GM21367 (cell line): ENCODE measurements at regions not wholly inside any gene's neighbourhood (a gene's known extent, or its start where the extent isn't known, plus 50 kb on each side); places are given as distances from the start of the nearest gene placed in this dataset.
"Not testable (repeated sequence)": the region's sequence is repeated elsewhere in the genome, so short reads cannot be mapped to it uniquely, and the experiment has no call there.

Experiments used
- ATAC-seq: cut with Tn5 transposase; IDR thresholded peaks from one replicate; pipeline ENCODE4 v1.9.1; 2021; ENCODE audit not compliant: unreplicated experiment

DNA sequence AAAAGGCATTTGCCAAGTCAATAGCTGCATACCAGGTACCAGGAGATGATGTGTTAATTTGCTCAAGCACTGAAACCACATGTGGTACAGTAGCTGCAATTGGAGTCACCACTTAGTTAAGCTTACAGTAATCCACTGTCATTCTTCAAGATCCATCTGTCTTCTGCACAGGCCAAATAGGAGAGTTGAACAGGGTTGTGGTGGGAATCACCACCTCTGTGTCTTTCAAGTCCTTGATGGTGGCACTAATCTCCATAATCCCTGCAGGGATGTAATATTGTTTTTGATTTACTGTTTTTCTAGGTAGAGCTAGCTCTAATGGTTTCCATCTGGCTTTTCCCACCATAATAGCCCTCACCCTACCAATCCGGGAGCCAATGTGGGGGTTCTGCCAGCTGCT, 91.9 kb downstream of the FCRL5 start:
- no peak for ATAC-seq

GRCh38 chr1:157457279-157457678, 95.0 kb downstream of the FCRL5 start:
- ATAC-seq = no peak

DNA sequence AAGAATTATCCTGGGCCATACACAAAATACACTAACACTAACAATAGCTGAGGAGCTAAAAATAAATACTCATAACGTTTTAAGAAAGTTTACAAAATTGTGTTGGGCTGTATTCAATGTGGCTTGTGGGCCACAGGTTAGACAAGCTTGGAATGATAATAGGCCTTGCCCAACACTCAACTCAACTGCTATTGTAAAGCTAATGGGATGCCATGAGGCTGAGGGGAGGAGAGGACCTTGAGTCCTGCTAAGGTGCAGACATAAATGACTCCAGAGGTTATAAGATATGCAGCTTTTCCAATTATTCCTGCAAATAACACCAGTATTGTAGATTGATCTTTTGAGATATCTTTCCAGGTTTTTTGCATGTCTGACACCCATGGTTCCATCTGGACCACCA, 97.0 kb downstream of the FCRL5 start:
- ATAC-seq = no peak

DNA sequence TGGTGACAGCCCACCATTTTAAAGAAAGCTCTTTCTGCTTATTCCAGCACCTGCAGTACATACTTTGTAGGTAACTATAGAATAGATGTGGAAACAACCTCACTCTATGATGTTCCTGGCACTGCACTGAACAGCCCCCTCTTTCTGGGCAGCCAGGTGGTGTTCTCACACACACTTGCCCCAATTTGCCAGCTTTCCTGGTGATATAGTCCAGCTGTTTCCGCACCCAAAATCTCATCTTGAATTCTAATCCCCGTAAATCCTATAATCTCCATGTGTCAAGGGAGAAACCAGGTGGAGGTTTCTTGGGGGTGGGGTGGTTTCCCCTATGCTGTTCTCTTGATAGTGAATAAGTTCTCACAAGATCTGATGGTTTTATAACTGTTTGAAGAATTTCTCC, 102.2 kb downstream of the FCRL5 start:
- no peak for ATAC-seq

GRCh38 chr1:157448636-157449035, 103.7 kb downstream of the FCRL5 start:
- no peak for ATAC-seq

- not testable (repeated sequence) for ATAC-seq
Observed at GRCh38 chr1:157446356-157446755, 106.0 kb downstream of the FCRL5 start.

GRCh38 chr1:157445616-157446140, 106.6 kb downstream of the FCRL5 start:
- ATAC-seq = not testable (repeated sequence)

- ATAC-seq = no peak
Observed at GRCh38 chr1:157442065-157442464, 110.2 kb downstream of the FCRL5 start.

DNA sequence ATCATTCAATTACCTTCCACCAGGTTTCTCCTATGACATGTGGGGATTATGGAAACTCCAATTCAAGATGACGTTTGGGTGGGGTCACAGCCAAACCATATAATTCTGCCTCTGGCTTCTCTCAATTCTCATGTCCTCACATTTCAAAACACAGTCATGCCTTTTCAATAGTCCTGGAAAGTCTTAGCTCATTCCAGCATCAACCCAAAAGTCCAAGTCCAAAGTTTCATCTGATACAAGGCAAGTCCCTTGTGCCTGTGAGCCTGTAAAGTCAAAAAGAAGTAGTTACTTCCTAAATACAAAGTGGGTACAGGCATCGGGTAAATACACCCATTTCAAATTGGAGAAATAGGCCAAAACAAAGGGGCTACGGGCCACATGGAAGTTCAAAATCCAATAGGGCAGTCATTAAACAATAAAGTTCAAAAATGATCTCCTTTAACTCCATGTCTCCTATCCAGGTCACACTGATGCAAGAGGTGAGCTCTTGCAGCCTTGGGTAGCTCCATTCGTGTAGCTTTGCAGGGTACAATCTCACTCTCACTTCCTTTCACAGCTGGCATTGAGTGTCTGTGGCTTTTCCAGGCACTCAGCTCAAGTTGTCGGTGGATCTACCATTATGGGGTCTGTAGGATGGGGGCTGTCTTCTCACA, 112.9 kb downstream of the FCRL5 start:
- ATAC-seq = no peak

DNA sequence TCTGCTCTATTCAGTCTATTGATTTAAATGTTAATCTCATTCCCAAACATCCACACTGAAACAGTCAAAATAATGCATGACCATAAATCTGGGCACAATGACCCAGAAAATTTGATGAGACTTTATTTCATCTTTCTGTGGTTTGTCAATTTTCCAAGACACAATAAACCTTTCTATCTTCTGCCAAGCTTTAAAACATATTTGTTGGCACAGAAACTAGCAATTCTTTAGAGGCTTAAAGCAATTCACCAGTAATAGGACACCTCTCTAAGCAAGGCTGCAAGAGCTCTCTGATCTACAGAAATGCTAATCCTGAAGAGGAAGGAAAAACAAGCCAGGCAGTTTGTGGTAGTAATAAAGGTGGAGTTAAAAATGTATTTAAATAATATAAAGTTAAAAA, 113.7 kb downstream of the FCRL5 start:
- no peak for ATAC-seq

- ATAC-seq = no peak
Observed at GRCh38 chr1:157438146-157438545, 114.2 kb downstream of the FCRL5 start.

DNA sequence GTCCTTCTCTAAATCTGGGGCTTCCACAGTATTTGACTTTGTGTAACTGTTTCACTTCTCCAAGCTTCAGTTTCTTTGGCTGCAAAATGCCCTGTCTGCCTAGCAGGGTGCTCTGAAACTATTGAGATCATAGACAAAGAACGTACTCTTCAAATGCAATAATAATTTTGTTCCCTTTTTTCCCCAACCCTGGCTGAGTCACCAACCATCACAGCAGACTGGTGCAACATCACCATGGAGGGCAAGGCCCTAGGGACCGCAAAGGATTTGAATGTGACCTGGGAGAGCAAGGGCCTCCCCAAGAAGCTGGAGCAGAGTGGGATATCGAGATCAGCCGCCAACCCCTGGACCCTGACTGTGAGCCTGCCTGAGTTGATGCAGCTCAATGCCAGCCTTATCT, 115.0 kb downstream of the FCRL5 start:
- no peak for ATAC-seq

DNA sequence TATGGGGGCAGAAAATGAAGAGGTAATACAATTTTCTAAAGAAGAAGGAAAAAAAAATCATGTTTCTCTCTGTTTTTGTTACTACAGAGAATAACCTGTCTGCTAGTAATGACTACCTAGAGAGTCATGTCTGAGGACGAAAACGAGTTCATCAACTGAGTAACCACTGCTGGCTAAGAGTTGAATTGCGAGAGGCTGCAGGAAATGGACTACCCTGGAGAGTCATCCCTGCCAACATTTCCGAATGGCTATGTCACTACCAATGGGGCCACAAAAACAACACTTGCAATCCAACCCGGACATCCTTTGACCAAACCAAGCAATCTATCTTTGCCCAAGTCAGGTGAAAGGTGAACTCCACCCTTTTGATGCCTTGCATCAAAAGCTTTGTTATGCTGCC, 120.6 kb downstream of the FCRL5 start:
- ATAC-seq = no peak

DNA sequence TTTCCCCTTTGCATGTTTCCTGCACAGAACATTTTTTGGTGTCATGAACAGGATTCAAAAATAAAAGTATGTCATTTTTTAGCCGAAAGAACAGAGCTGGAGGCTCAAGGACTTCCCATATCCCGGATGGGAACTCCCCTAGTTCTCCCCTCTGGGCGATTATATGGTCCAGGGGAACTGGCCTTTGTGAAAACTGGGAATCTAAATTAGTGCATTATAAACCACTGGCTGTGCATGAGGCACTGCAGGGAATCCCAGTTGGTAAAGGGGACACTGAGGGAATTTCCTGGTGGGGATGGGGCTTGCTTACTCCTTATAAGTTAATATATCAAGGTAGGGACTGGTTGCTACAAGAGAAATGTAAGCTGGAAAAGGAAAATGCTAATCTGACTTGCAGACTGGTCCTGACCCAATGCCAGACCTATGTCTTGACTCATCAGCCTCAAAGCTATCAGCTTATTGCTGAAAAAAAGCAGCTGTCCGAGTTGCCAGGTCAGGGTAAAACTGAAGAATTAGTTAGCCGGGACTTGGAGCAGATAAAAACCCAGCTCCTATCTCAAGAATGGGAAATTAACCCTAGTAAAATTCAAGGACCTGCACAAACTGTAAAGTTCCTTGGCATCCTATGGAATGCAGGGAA, 122.6 kb downstream of the FCRL5 start:
- no peak for ATAC-seq

DNA sequence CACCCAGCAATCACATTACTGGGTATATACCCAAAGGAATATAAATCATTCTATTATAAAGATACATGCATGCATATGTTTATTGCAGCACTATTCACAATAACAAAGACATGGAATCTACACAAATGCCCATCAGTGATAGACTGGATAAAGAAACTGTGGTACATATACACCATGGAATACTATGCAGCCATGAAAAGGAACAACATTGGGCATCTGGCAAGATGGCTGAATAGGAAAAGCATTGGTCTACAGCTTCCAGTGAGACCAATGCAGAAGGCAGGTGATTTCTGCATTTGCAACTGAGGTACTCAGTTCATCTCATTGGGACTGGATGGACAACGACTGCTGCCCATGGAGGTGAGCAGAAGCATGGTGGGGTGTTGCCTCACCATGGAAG, 128.6 kb downstream of the FCRL5 start:
- ATAC-seq = not testable (repeated sequence)

- no peak for ATAC-seq
Observed at GRCh38 chr1:157419845-157420542, 132.3 kb downstream of the FCRL5 start.

DNA sequence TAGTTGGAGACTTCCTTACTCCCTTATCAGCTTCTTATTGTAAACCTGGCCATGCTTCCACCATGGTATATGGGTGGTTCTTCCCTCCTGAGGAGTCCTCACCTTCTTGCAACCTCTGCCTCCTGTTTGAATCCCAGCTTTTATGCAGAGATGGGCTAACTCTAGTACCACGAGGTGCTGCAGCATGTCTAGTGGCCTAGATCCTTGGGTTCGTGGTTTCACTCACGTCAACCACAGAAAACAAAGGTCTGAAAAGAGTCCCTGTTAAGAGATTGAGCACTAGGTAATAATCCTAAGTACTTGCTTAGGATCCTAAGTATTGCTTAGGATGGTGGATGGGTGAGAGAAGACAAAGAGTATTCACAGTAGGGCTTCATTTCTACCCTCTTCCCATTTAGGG, 133.7 kb downstream of the FCRL5 start:
- no peak for ATAC-seq

- ATAC-seq = no peak
Observed at GRCh38 chr1:157418231-157418630, 134.1 kb downstream of the FCRL5 start.

DNA sequence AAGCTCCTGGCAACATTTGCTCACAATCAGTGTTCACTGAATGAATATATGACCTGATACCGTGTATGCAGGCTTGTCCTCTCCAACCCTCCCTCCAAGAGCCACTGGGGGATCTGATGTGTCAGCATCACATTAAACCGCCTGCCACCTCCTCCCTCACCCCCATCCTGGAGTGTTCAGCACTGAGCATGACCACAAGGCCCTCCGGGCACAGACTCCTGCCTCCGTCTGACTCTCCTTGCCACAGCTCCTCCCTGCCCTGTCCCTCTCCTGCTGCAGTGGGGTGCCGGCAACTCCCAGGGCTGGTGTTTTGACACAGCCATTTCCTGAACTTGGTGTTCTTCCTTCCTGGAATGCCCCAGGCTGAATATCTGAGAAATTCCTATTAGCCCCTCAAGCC, 136.7 kb downstream of the FCRL5 start:
- ATAC-seq = no peak

DNA sequence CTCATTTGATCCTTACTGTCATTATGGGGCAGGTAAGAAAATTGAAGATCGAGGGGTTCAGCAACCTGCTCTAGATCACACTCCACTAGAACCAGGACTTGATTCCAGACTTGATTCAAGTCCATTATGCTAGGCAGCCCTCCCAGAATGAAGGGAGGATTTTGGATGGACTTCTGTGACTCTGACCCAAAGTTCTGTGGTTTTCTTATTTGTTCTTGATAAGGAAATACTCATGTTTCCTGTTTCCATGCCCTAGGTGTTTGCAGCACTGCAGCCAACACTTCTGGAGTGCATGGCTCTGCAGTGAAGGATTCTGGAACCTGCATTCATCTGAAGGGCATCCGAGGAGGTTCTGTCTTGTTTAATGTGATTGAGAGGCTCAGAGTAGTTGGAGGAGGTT, 140.0 kb downstream of the FCRL5 start:
- ATAC-seq = no peak

DNA sequence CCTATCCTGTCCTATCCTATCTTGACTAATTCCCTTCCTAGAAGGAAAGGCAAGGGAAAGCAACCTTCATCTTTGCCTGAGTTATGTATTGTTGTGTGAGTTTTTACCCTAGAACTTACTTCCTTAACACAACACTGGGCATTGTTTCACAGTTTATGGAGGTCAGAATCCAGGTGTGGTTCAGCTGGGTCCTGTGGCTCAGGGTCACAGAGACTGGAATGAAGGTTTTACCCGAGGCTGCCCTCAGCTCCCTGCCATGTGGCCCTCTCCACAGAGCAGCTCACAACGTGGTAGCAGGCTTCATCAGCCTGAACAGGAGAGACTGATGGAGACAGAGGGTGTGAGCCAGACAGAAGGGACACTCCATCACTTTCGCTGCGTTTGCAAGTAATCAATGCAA, 140.5 kb downstream of the FCRL5 start:
- no peak for ATAC-seq

DNA sequence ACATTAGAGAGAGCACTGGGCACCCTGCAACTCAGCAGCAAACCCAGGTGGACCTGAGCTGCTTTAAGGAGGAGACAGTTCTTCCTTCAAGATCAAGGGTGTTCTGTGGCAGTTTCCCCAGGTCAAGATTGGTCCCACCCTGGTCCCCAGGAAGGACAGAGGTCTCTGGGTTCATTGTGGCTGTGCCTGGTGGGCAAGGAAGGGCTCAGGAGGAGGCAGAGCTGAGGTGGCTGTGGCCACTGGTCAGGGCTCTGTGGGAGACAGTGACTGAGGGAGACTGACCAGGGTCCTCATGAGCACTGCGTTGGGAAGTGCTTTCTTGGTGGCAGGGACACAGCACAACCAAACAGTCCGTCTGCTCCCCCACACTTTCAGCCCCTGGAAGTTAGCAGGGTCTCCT, 141.3 kb downstream of the FCRL5 start:
- ATAC-seq = no peak
